Prostate gland (tissue), 2 donors: ENCODE measurements at regions not wholly inside any gene's neighbourhood (a gene's known extent, or its start where the extent isn't known, plus 50 kb on each side); places are given as distances from the start of the nearest gene placed in this dataset.

ENCODE experiments used
- DNase-seq: peaks from one replicate; pipeline ENCODE4 v3.0.0-alpha.2; 2019; ENCODE audit warnings: low spot score
- H3K27ac ChIP-seq, 2 donors: fragments of 200-600 bp; sonication (generic); 2 replicates each; pipeline ENCODE4 v1.5.1; 2017 to 2019
- H3K27me3 ChIP-seq: fragments of 200-600 bp; sonication (generic); replicated peaks from 2 replicates; pipeline ENCODE4 v1.5.1; 2019; ENCODE audit not compliant: insufficient read depth
- H3K36me3 ChIP-seq, 2 donors: fragments of 200-600 bp; sonication (generic); 1 replicate in 1 of 2; 2 replicates in 1 of 2; pipeline versions ENCODE4 v1.5.1 to v1.8.1; 2017 to 2019
- H3K4me1 ChIP-seq: fragments of 200-600 bp; sonication (generic); replicated peaks from 2 replicates; pipeline ENCODE4 v1.5.1; 2019
- H3K4me3 ChIP-seq, 2 donors: fragments of 200-600 bp; sonication (generic); 2 replicates each; pipeline ENCODE4 v1.5.1; 2017 to 2019
- H3K9me3 ChIP-seq: fragments of 200-600 bp; sonication (generic); 2 replicates; pipeline ENCODE4 v1.5.1; 2017
- CTCF ChIP-seq, 4 experiments: fragments of 200-600 bp in 2 of 4; fragments of 450-650 bp in 2 of 4; sonication (generic) in 2 of 4; IDR thresholded peaks; 1 replicate in 3 of 4; 2 replicates in 1 of 4; pipeline ENCODE4 v1.5.1; 2016 to 2019; ENCODE audit warnings: antibody characterized with exemption in 4 of 4, mild to moderate bottlenecking in 2 of 4, moderate library complexity in 2 of 4
- POLR2A ChIP-seq: fragments of 450-650 bp; IDR thresholded peaks from one replicate; pipeline ENCODE4 v1.6.1; 2016; ENCODE audit warnings: antibody characterized with exemption, mild to moderate bottlenecking
- POLR2AphosphoS5 ChIP-seq: sonication (generic); formaldehyde crosslinking; IDR thresholded peaks from one replicate; pipeline ENCODE4 v1.6.1; 2017; ENCODE audit warnings: antibody characterized with exemption
- WGBS: methylation state at CpG from one replicate; pipeline ENCODE4 v1.1.5; 2018; 5-methylcytosine and 5-hydroxymethylcytosine counted together
- intact Hi-C: fragments of 100-400 bp; cut with DNase I; formaldehyde crosslinking; loops from one replicate; pipeline ENCODE4 v1.14.2; 2022

- Histone ChIP-seq H3K27ac (no peak overlapping the region), H3K4me1 (no peaks in the 10 kb centered on the region), H3K4me3 (no peak overlapping the region), H3K36me3 (no peaks in the 10 kb centered on the region), H3K9me3 (no peaks in the 10 kb centered on the region), H3K27me3 (no peaks in the 10 kb centered on the region)
- no peak for TF ChIP-seq CTCF (IDR thresholded peaks at IDR 0.05)
- no peak for TF ChIP-seq POLR2A
- no peak for TF ChIP-seq POLR2AphosphoS5
- no peak for DNase-seq
- 68% methylated on average over 2 of the region's 2 CpGs for WGBS
- intact Hi-C loops, result no loop called here
Measured at GRCh38 chr11:27266125-27266524, 96.9 kb downstream of the CCDC34 start.

- H3K4me1 ChIP-seq, result no peaks in the 10 kb centered on the region
- TF ChIP-seq POLR2AphosphoS5 (no peak), POLR2A (no peak), CTCF (IDR thresholded peaks at IDR 0.05) (no peak)
- no peak overlapping the region for H3K27ac ChIP-seq
- H3K36me3 ChIP-seq, result no peaks in the 10 kb centered on the region
- no peak for DNase-seq
- H3K4me3 ChIP-seq, result no peak overlapping the region
- intact Hi-C loops, result no loop called here
- no peaks in the 10 kb centered on the region for H3K9me3 ChIP-seq
- WGBS, result 81% methylated on average over 3 of the region's 3 CpGs
- H3K27me3 ChIP-seq, result no peaks in the 10 kb centered on the region
Measured at GRCh38 chr11:27263986-27264385, 99.0 kb downstream of the CCDC34 start.

- Histone ChIP-seq H3K9me3 (no peaks in the 10 kb centered on the region), H3K27me3 (no peaks in the 10 kb centered on the region), H3K4me1 (no peaks in the 10 kb centered on the region), H3K36me3 (no peaks in the 10 kb centered on the region), H3K4me3 (no peak overlapping the region), H3K27ac (no peak overlapping the region)
- intact Hi-C loops, result no loop called here
- no peak for DNase-seq
- TF ChIP-seq POLR2A (no peak), CTCF (IDR thresholded peaks at IDR 0.05) (no peak), POLR2AphosphoS5 (no peak)
Measured at GRCh38 chr11:27263046-27263445, 100.0 kb downstream of the CCDC34 start.

GRCh38 chr11:27255447-27255828 is 107.6 kb downstream of the CCDC34 start:
- H3K27me3 ChIP-seq, result no peaks in the 10 kb centered on the region
- no peak overlapping the region for H3K4me3 ChIP-seq
- DNase-seq, result no peak
- no peaks in the 10 kb centered on the region for H3K9me3 ChIP-seq
- no peaks in the 10 kb centered on the region for H3K4me1 ChIP-seq
- no peak overlapping the region for H3K27ac ChIP-seq
- intact Hi-C loops, result no loop called here
- H3K36me3 ChIP-seq, result no peaks in the 10 kb centered on the region
- TF ChIP-seq POLR2AphosphoS5, result no peak
- TF ChIP-seq POLR2A, result no peak
- TF ChIP-seq CTCF (IDR thresholded peaks at IDR 0.05), result no peak

- Histone ChIP-seq H3K27me3 (no peaks in the 10 kb centered on the region), H3K27ac (no peak overlapping the region), H3K4me3 (no peak overlapping the region), H3K4me1 (no peaks in the 10 kb centered on the region), H3K36me3 (no peaks in the 10 kb centered on the region), H3K9me3 (no peaks in the 10 kb centered on the region)
- WGBS, result 52% methylated on average over 1 of the region's 1 CpG
- no peak for DNase-seq
- no peak for TF ChIP-seq CTCF (IDR thresholded peaks at IDR 0.05)
- intact Hi-C loops, result no loop called here
Measured at GRCh38 chr11:27254744-27255446, 108.1 kb downstream of the CCDC34 start.
